ENCODE measurements at regions not wholly inside any gene's neighbourhood (a gene's known extent, or its start where the extent isn't known, plus 50 kb on each side); places are given as distances from the start of the nearest gene placed in this dataset.

- TF ChIP-seq CTCF (IDR thresholded peaks at IDR 0.05; ENCODE audit: low read depth, low read length), result no peak
- DNase-seq (ENCODE audit: extremely low read depth, low read depth), result no peak
These were observed 152.2 kb downstream of the ADAMTS15 start for GRCh38 chr11:130600616-130601015.

- peak; percentile 55 for DNase-seq (ENCODE audit: extremely low read depth, low read depth)
- no peak for TF ChIP-seq CTCF (IDR thresholded peaks at IDR 0.05; ENCODE audit: low read depth, low read length)
These were observed 152.7 kb downstream of the ADAMTS15 start for GRCh38 chr11:130601141-130601540.

- DNase-seq (ENCODE audit: extremely low read depth, low read depth), result no peak
- TF ChIP-seq CTCF (IDR thresholded peaks at IDR 0.05; ENCODE audit: low read depth, low read length), result no peak
These were observed 153.5 kb downstream of the ADAMTS15 start for GRCh38 chr11:130601764-130602460.

- no peak for TF ChIP-seq CTCF (IDR thresholded peaks at IDR 0.05; ENCODE audit: low read depth, low read length)
- no peak for DNase-seq (ENCODE audit: extremely low read depth, low read depth)
These were observed 154.3 kb downstream of the ADAMTS15 start for GRCh38 chr11:130602641-130603334.

- no peak for DNase-seq (ENCODE audit: extremely low read depth, low read depth)
- no peak for TF ChIP-seq CTCF (IDR thresholded peaks at IDR 0.05; ENCODE audit: low read depth, low read length)
These were observed 155.0 kb downstream of the ADAMTS15 start for GRCh38 chr11:130603335-130603906.

GRCh38 chr11:130604606-130605005 lies 156.2 kb downstream of the ADAMTS15 start:
- no peak for DNase-seq (ENCODE audit: extremely low read depth, low read depth)
- no peak for TF ChIP-seq CTCF (IDR thresholded peaks at IDR 0.05; ENCODE audit: low read depth, low read length)

- no peak for TF ChIP-seq CTCF (IDR thresholded peaks at IDR 0.05; ENCODE audit: low read depth, low read length)
- no peak for DNase-seq (ENCODE audit: extremely low read depth, low read depth)
These were observed 157.7 kb downstream of the ADAMTS15 start for GRCh38 chr11:130606178-130606577.

Measured in AG09319 (cell line).